Kidney (tissue), 13 donors: ENCODE measurements at regions not wholly inside any gene's neighbourhood (a gene's known extent, or its start where the extent isn't known, plus 50 kb on each side); places are given as distances from the start of the nearest gene placed in this dataset.
A peak's percentile ranks its signal among the peaks of the same experiment; 100 is the strongest.

Experiments used
- DNase-seq, 5 donors: peaks; one replicate each; pipeline ENCODE4 v3.0.0-alpha.2; 2013 to 2020
- FAIRE-seq: peaks from 2 replicates; lab custom pipeline; 2012; peaks lifted over from hg19 to GRCh38; lab: Jason Lieb, UNC
- H3K27ac ChIP-seq, 2 donors: one replicate each; pipeline ENCODE4 v1.7.0; 2013; ENCODE audit warnings: low read depth in 2 of 2, low read length in 2 of 2, inconsistent platforms in 1 of 2
- H3K27me3 ChIP-seq: one replicate; pipeline ENCODE4 v1.7.1; 2013; ENCODE audit warnings: low read length, inconsistent platforms; ENCODE audit not compliant: control insufficient read depth, insufficient read depth
- H3K36me3 ChIP-seq, 3 donors: one replicate each; pipeline versions ENCODE4 v1.7.0 to v1.7.1; 2013; ENCODE audit warnings: low read length in 3 of 3, control low read depth in 1 of 3, inconsistent platforms in 1 of 3; ENCODE audit not compliant: insufficient read depth in 3 of 3, control insufficient read depth in 2 of 3
- H3K4me1 ChIP-seq, 3 donors: one replicate each; pipeline versions ENCODE4 v1.7.0 to v1.7.1; 2013; ENCODE audit warnings: low read length in 3 of 3, inconsistent platforms in 1 of 3, low read depth in 1 of 3; ENCODE audit not compliant: control insufficient read depth in 2 of 3, insufficient read depth in 2 of 3
- H3K4me3 ChIP-seq, 3 donors: one replicate each; pipeline versions ENCODE4 v1.7.0 to v1.8.1; 2013; ENCODE audit warnings: low read length in 3 of 3, control low read depth in 1 of 3, inconsistent platforms in 1 of 3
- H3K9ac ChIP-seq, 3 donors: one replicate each; pipeline versions ENCODE4 v1.7.0 to v1.7.1; 2013; ENCODE audit warnings: low read length in 3 of 3, control low read depth in 1 of 3, inconsistent platforms in 1 of 3
- H3K9me3 ChIP-seq, 3 donors: one replicate each; pipeline versions ENCODE4 v1.7.0 to v1.7.1; 2013; ENCODE audit warnings: low read length in 3 of 3, control low read depth in 1 of 3, inconsistent platforms in 1 of 3; ENCODE audit not compliant: control insufficient read depth in 2 of 3, insufficient read depth in 1 of 3
- CTCF ChIP-seq: IDR thresholded peaks from 3 replicates; pipeline ENCODE4 v1.5.1; 2012; ENCODE audit warnings: mild to moderate bottlenecking, moderate library complexity, borderline replicate concordance; ENCODE audit not compliant: insufficient read depth; ENCODE audit errors: extremely low read depth
- intact Hi-C: fragments of 100-400 bp; cut with DNase I; formaldehyde crosslinking; loops from one replicate; pipeline ENCODE4 v1.11.1; 2022
- donor health status: control.
- donor health status: control.
- donor health status: control.
- donor health status: control.
- donor health status: control.
- donor health status: DM: yes; HTN: yes; CAD: no.
- donor health status: Normal renal cell carcinoma (clear cell type).

GRCh38 chr2:129872446-129872845 is 107.0 kb upstream of the RAB6C start:
- no peaks in the 10 kb centered on the region for H3K9me3 ChIP-seq
- intact Hi-C loops, result no loop called here
- H3K9ac ChIP-seq, result no peak overlapping the region
- H3K27me3 ChIP-seq, result no peaks in the 10 kb centered on the region
- H3K36me3 ChIP-seq, result no peaks in the 10 kb centered on the region
- DNase-seq (no peak), FAIRE-seq (no peak)
- H3K4me3 ChIP-seq, result no peak overlapping the region
- no peak for TF ChIP-seq CTCF
- peaks cover 2 to 7% (median 3%) of the 10 kb centered on the region in 3 donors for H3K4me1 ChIP-seq
- H3K27ac ChIP-seq, result no peak overlapping the region

- Histone ChIP-seq H3K27ac (no peak overlapping the region), H3K27me3 (no peaks in the 10 kb centered on the region)
Measured at GRCh38 chr2:129876541-129876940, 102.9 kb upstream of the RAB6C start.

GRCh38 chr2:129877289-129877741 is 102.2 kb upstream of the RAB6C start:
- H3K27ac ChIP-seq, result peak overlapping the region; percentile 20 to 53
- intact Hi-C loops, result no loop called here
- no peaks in the 10 kb centered on the region for H3K27me3 ChIP-seq
- DNase-seq, result peak; percentile 97 to 99 (median 98)
- peak overlapping the region; percentile 95 to 97 (median 97) for H3K4me3 ChIP-seq
- no peaks in the 10 kb centered on the region for H3K36me3 ChIP-seq
- no peaks in the 10 kb centered on the region for H3K9me3 ChIP-seq
- peak overlapping the region; percentile 77 to 87 (median 81) for H3K9ac ChIP-seq
- no peak for TF ChIP-seq CTCF
- no peak for FAIRE-seq
- peaks cover 2 to 7% (median 3%) of the 10 kb centered on the region in 3 donors for H3K4me1 ChIP-seq

More at GRCh38 chr2:129876541-129876940, 102.9 kb upstream of the RAB6C start:
- Histone ChIP-seq H3K4me3 (peak overlapping the region; percentile 95 to 97 (median 97)), H3K4me1 (peaks cover 2 to 7% (median 3%) of the 10 kb centered on the region in 3 donors), H3K9ac (peak overlapping the region in 2 of 3 donors; percentile 77 to 81), H3K36me3 (no peaks in the 10 kb centered on the region), H3K9me3 (no peaks in the 10 kb centered on the region)
- FAIRE-seq (no peak), DNase-seq (peak in 2 of 5 donors; percentile 32 to 40)
- intact Hi-C loops, result no loop called here
- TF ChIP-seq CTCF, result no peak
